Epithelial cell of prostate (primary cell): ENCODE measurements at regions not wholly inside any gene's neighbourhood (a gene's known extent, or its start where the extent isn't known, plus 50 kb on each side); places are given as distances from the start of the nearest gene placed in this dataset.
"Not testable (repeated sequence)": the region's sequence is repeated elsewhere in the genome, so short reads cannot be mapped to it uniquely, and the experiment has no call there.

Experiments
- DNase-seq: peaks from one replicate; pipeline ENCODE4 v3.0.0-alpha.2; 2011; ENCODE audit warnings: low read depth, low spot score
- H3K27ac ChIP-seq: fragments of 450-650 bp; 2 replicates; pipeline ENCODE4 v1.5.1; 2017; ENCODE audit warnings: mild to moderate bottlenecking

GRCh38 chr19:23536341-23536740 is 141.1 kb upstream of the ZNF91 start:
- H3K27ac ChIP-seq = peak overlapping the region; percentile 37
- DNase-seq = not testable (repeated sequence)

GRCh38 chr19:23535901-23536300 is 140.6 kb upstream of the ZNF91 start:
- peak overlapping the region; percentile 37 for H3K27ac ChIP-seq
- DNase-seq = not testable (repeated sequence)

GRCh38 chr19:23533441-23533840 is 138.2 kb upstream of the ZNF91 start:
- not testable (repeated sequence) for DNase-seq, H3K27ac ChIP-seq

GRCh38 chr19:23531976-23532375 is 136.7 kb upstream of the ZNF91 start:
- H3K27ac ChIP-seq = peak overlapping the region; percentile 28
- DNase-seq = no peak

GRCh38 chr19:23531231-23531790 is 136.0 kb upstream of the ZNF91 start:
- DNase-seq = no peak

GRCh38 chr19:23528376-23528775 is 133.1 kb upstream of the ZNF91 start:
- peak; percentile 64 for DNase-seq
- H3K27ac ChIP-seq = peak overlapping the region; percentile 17

More at GRCh38 chr19:23531231-23531790, 136.0 kb upstream of the ZNF91 start:
- peak overlapping the region; percentile 28 for H3K27ac ChIP-seq

GRCh38 chr19:23527797-23528196 is 132.5 kb upstream of the ZNF91 start:
- no peak for DNase-seq

GRCh38 chr19:23526302-23526701 is 131.0 kb upstream of the ZNF91 start:
- no peak for DNase-seq
- H3K27ac ChIP-seq = peak overlapping the region; percentile 68

More at GRCh38 chr19:23527797-23528196, 132.5 kb upstream of the ZNF91 start:
- peak overlapping the region; percentile 17 for H3K27ac ChIP-seq

- peak overlapping the region; percentile 68 for H3K27ac ChIP-seq
- no peak for DNase-seq
These were observed 130.1 kb upstream of the ZNF91 start for GRCh38 chr19:23525276-23525852.

- no peak for DNase-seq
- peak overlapping the region; percentile 68 for H3K27ac ChIP-seq
These were observed 128.6 kb upstream of the ZNF91 start for GRCh38 chr19:23523863-23524262.

- DNase-seq = no peak
- H3K27ac ChIP-seq = peak overlapping the region; percentile 63
These were observed 127.2 kb upstream of the ZNF91 start for GRCh38 chr19:23522431-23522830.

GRCh38 chr19:23521471-23521870 is 126.2 kb upstream of the ZNF91 start:
- no peak for DNase-seq
- H3K27ac ChIP-seq = peak overlapping the region; percentile 63

GRCh38 chr19:23520441-23520840 is 125.2 kb upstream of the ZNF91 start:
- no peak for DNase-seq
- peak overlapping the region; percentile 63 for H3K27ac ChIP-seq

GRCh38 chr19:23519031-23519430 is 123.8 kb upstream of the ZNF91 start:
- no peak overlapping the region for H3K27ac ChIP-seq
- no peak for DNase-seq

- no peak for DNase-seq
- no peak overlapping the region for H3K27ac ChIP-seq
These were observed 121.0 kb upstream of the ZNF91 start for GRCh38 chr19:23516266-23516665.

GRCh38 chr19:23515551-23515950 is 120.3 kb upstream of the ZNF91 start:
- no peak overlapping the region for H3K27ac ChIP-seq
- no peak for DNase-seq

- DNase-seq = no peak
- no peak overlapping the region for H3K27ac ChIP-seq
These were observed 117.1 kb upstream of the ZNF91 start for GRCh38 chr19:23512151-23512925.

GRCh38 chr19:23509686-23510450 is 114.6 kb upstream of the ZNF91 start:
- DNase-seq = peak; percentile 48
- no peak overlapping the region for H3K27ac ChIP-seq

GRCh38 chr19:23507446-23507845 is 112.2 kb upstream of the ZNF91 start:
- no peak for DNase-seq
- H3K27ac ChIP-seq = no peak overlapping the region

GRCh38 chr19:23505738-23506137 is 110.5 kb upstream of the ZNF91 start:
- no peak for DNase-seq
- H3K27ac ChIP-seq = no peak overlapping the region

GRCh38 chr19:23482829-23483228 is 87.6 kb upstream of the ZNF91 start:
- peak; percentile 16 for DNase-seq
- H3K27ac ChIP-seq = no peak overlapping the region
